ENCODE measurements at regions not wholly inside any gene's neighbourhood (a gene's known extent, or its start where the extent isn't known, plus 50 kb on each side); places are given as distances from the start of the nearest gene placed in this dataset.

DNA sequence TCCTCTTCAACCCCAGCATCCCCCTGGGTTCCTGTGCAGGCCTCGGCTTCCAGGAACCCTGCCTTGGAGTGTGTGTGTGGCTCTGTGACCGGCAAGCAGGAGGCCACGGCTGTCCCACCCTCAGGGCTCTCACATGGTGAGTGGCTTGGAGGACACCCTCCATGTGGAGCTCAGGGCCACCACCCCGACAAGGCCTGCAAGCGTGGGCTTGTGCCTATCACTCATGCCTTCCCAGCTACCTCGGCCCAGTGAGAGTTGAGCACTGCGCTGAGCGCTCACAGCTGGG lies 76.7 kb downstream of the DACT2 start:
- no peak overlapping the region for H3K27ac ChIP-seq
- no peak overlapping the region for H3K4me3 ChIP-seq
- no peaks in the 10 kb centered on the region for H3K36me3 ChIP-seq
- peaks cover 2% of the 10 kb centered on the region for H3K4me1 ChIP-seq (ENCODE audit: insufficient read depth)
- WGBS, 3 donors = 92 to 97% (median 93%) methylated on average over 8 of the region's 8 CpGs
- no peak for DNase-seq
- H3K9me3 ChIP-seq = no peaks in the 10 kb centered on the region
- intact Hi-C loops (cut with DNase I) = no loop called here
- H3K27me3 ChIP-seq = no peaks in the 10 kb centered on the region
- TF ChIP-seq, protein P1, sequence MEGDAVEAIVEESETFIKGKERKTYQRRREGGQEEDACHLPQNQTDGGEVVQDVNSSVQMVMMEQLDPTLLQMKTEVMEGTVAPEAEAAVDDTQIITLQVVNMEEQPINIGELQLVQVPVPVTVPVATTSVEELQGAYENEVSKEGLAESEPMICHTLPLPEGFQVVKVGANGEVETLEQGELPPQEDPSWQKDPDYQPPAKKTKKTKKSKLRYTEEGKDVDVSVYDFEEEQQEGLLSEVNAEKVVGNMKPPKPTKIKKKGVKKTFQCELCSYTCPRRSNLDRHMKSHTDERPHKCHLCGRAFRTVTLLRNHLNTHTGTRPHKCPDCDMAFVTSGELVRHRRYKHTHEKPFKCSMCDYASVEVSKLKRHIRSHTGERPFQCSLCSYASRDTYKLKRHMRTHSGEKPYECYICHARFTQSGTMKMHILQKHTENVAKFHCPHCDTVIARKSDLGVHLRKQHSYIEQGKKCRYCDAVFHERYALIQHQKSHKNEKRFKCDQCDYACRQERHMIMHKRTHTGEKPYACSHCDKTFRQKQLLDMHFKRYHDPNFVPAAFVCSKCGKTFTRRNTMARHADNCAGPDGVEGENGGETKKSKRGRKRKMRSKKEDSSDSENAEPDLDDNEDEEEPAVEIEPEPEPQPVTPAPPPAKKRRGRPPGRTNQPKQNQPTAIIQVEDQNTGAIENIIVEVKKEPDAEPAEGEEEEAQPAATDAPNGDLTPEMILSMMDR (IDR thresholded peaks at IDR 0.05) = no peak
- TF ChIP-seq EP300 (IDR thresholded peaks at IDR 0.05) (no peak), POLR2A (IDR thresholded peaks at IDR 0.05) (no peak)

DNA sequence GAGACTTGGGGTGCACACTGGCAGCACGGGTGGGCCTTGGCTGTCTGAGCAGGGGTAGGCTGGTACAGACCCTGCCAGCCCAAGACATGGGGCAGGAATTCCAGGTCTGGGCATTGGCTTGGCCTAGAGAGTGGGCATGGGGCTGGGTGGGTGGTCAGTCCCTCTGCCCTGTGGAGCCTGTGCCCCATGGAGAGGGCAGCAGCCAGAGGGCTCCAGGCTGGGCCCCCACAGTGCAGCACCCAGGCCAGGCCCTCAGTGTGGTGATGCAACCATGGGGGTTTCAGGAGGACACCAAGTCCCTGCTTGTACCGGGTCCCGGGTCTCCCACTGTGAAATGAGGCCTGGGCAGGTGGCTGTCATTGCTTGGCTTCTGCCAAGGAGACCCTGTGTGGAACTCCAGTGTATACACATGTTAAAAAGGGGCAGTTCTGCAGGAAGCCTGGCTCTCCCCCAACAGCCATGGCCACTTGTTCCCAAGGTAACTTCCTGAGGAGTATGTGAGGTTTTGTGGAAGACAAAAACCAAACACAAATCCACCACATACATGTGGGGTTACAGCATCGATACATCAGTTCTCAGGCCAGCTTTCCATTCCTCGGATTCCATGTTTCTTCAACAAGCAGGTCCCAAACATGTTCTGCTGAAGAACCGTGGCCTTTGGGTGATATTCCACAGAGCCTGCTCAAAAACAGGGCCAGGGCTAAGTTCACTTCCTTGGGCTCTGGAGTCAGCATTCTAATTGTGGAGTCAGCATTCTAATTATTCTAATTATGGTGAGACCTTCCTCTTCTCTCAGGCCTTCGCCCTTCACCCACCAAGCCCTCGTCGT lies 77.3 kb downstream of the DACT2 start:
- H3K27me3 ChIP-seq = no peaks in the 10 kb centered on the region
- no peaks in the 10 kb centered on the region for H3K36me3 ChIP-seq
- no peak for DNase-seq
- intact Hi-C loops (cut with DNase I) = no loop called here
- H3K4me3 ChIP-seq = no peak overlapping the region
- no peaks in the 10 kb centered on the region for H3K9me3 ChIP-seq
- TF ChIP-seq, protein P1 (IDR thresholded peaks at IDR 0.05) = no peak
- TF ChIP-seq POLR2A (IDR thresholded peaks at IDR 0.05) (no peak), EP300 (IDR thresholded peaks at IDR 0.05) (no peak)
- WGBS, 3 donors = 81 to 92% (median 91%) methylated on average over 9 of the region's 9 CpGs
- H3K27ac ChIP-seq = no peak overlapping the region
- H3K4me1 ChIP-seq (ENCODE audit: insufficient read depth) = peaks cover 2% of the 10 kb centered on the region

DNA sequence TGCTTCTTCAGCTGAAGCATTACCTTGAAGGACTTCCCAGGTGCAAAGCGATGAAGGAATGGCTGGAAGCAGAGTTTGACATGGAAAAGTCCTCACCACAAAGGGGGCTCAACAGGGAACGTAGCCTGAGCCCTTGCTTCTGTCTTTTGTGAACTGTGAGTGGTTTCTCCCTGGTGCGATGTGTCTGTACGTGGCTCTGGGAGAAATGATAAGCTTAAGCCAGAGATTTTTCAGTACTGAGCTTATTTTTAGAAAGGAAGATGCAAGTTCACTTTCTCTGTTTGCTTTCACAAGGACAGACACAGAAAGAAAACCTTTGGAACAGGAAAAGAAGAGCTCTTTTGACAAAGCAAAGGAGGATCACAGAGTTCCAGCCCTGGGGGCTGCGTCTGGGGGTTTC lies 79.4 kb downstream of the DACT2 start:
- no peak for DNase-seq
- Histone ChIP-seq H3K4me3 (no peak overlapping the region), H3K27me3 (no peaks in the 10 kb centered on the region), H3K36me3 (no peaks in the 10 kb centered on the region), H3K4me1 (ENCODE audit: insufficient read depth) (peaks cover 2% of the 10 kb centered on the region), H3K9me3 (no peaks in the 10 kb centered on the region), H3K27ac (no peak overlapping the region)
- intact Hi-C loops (cut with DNase I) = no loop called here
- WGBS, 3 donors = 11 to 29% (median 24%) methylated on average over 4 to 5 of the region's 5 CpGs
- TF ChIP-seq, protein P1 (IDR thresholded peaks at IDR 0.05) = no peak
- TF ChIP-seq POLR2A (IDR thresholded peaks at IDR 0.05) = no peak
- no peak for TF ChIP-seq EP300 (IDR thresholded peaks at IDR 0.05)

- Histone ChIP-seq H3K27ac (no peak overlapping the region), H3K4me3 (no peak overlapping the region), H3K36me3 (no peaks in the 10 kb centered on the region), H3K27me3 (no peaks in the 10 kb centered on the region), H3K9me3 (no peaks in the 10 kb centered on the region), H3K4me1 (ENCODE audit: insufficient read depth) (peaks cover 2% of the 10 kb centered on the region)
- peak in 2 of 5 donors; percentile 20 to 52 for DNase-seq
- TF ChIP-seq EP300 (IDR thresholded peaks at IDR 0.05) (no peak), POLR2A (IDR thresholded peaks at IDR 0.05) (no peak)
- TF ChIP-seq, protein P1 (IDR thresholded peaks at IDR 0.05) = no peak
- 55 to 65% (median 59%) methylated on average over 20 to 21 of the region's 21 CpGs for WGBS, 3 donors
- intact Hi-C loops (cut with DNase I) = no loop called here
Measured at GRCh38 chr6:168239044-168239773, 80.4 kb downstream of the DACT2 start.

All from ovary (tissue), 7 donors.